Muscle layer of duodenum (tissue), 2 donors: ENCODE measurements at regions not wholly inside any gene's neighbourhood (a gene's known extent, or its start where the extent isn't known, plus 50 kb on each side); places are given as distances from the start of the nearest gene placed in this dataset.

Experiments used
- H3K27ac ChIP-seq: one replicate; pipeline ENCODE4 v1.7.0; 2013; ENCODE audit warnings: mild to moderate bottlenecking, low read length
- H3K27me3 ChIP-seq: one replicate; pipeline ENCODE4 v1.7.0; 2013; ENCODE audit warnings: low read depth, mild to moderate bottlenecking, control low read depth, low read length
- H3K36me3 ChIP-seq, 2 donors: one replicate each; pipeline ENCODE4 v1.7.0; 2013; ENCODE audit warnings: low read length in 2 of 2, control low read depth in 1 of 2, mild to moderate bottlenecking in 1 of 2; ENCODE audit not compliant: insufficient read depth in 2 of 2, control insufficient read depth in 1 of 2
- H3K4me1 ChIP-seq, 2 donors: one replicate each; pipeline ENCODE4 v1.7.0; 2013; ENCODE audit warnings: low read length in 2 of 2, mild to moderate bottlenecking in 2 of 2, control low read depth in 1 of 2, moderate library complexity in 1 of 2; ENCODE audit not compliant: insufficient read depth in 2 of 2, control insufficient read depth in 1 of 2
- H3K4me3 ChIP-seq, 2 donors: one replicate each; pipeline ENCODE4 v1.7.0; 2013; ENCODE audit warnings: low read length in 2 of 2, low read depth in 1 of 2, mild to moderate bottlenecking in 1 of 2
- H3K9me3 ChIP-seq, 2 donors: one replicate each; pipeline ENCODE4 v1.7.0; 2013; ENCODE audit warnings: low read length in 2 of 2, control low read depth in 1 of 2, mild to moderate bottlenecking in 1 of 2; ENCODE audit not compliant: control insufficient read depth in 1 of 2
- donor health status: healthy.

GRCh38 chr15:77781946-77782240 is 149.2 kb upstream of the LINGO1 start:
- no peaks in the 10 kb centered on the region for H3K27me3 ChIP-seq
- no peak overlapping the region for H3K27ac ChIP-seq
- H3K36me3 ChIP-seq: no peaks in the 10 kb centered on the region
- H3K4me3 ChIP-seq: no peak overlapping the region
- peaks cover 0 to 13% of the 10 kb centered on the region in 2 donors for H3K9me3 ChIP-seq
- no peaks in the 10 kb centered on the region for H3K4me1 ChIP-seq

GRCh38 chr15:77781151-77781945 is 148.6 kb upstream of the LINGO1 start:
- peaks cover 0 to 13% of the 10 kb centered on the region in 2 donors for H3K9me3 ChIP-seq
- H3K4me3 ChIP-seq: no peak overlapping the region
- no peaks in the 10 kb centered on the region for H3K4me1 ChIP-seq
- no peaks in the 10 kb centered on the region for H3K36me3 ChIP-seq
- H3K27me3 ChIP-seq: no peaks in the 10 kb centered on the region
- H3K27ac ChIP-seq: no peak overlapping the region

- H3K27ac ChIP-seq: no peak overlapping the region
- no peak overlapping the region for H3K4me3 ChIP-seq
- no peaks in the 10 kb centered on the region for H3K4me1 ChIP-seq
- no peaks in the 10 kb centered on the region for H3K27me3 ChIP-seq
- H3K36me3 ChIP-seq: no peaks in the 10 kb centered on the region
- H3K9me3 ChIP-seq: peaks cover 0 to 13% of the 10 kb centered on the region in 2 donors
Observed at GRCh38 chr15:77778802-77779201, 146.1 kb upstream of the LINGO1 start.

- no peak overlapping the region for H3K4me3 ChIP-seq
Observed at GRCh38 chr15:77775837-77776236, 143.1 kb upstream of the LINGO1 start.

GRCh38 chr15:77775373-77775772 is 142.7 kb upstream of the LINGO1 start:
- Histone ChIP-seq H3K27ac (no peak overlapping the region), H3K27me3 (no peaks in the 10 kb centered on the region), H3K4me1 (no peaks in the 10 kb centered on the region), H3K36me3 (no peaks in the 10 kb centered on the region), H3K9me3 (peaks cover 0 to 5% of the 10 kb centered on the region in 2 donors), H3K4me3 (no peak overlapping the region)

More at GRCh38 chr15:77775837-77776236, 143.1 kb upstream of the LINGO1 start:
- Histone ChIP-seq H3K4me1 (no peaks in the 10 kb centered on the region), H3K36me3 (no peaks in the 10 kb centered on the region), H3K9me3 (peaks cover 0 to 10% of the 10 kb centered on the region in 2 donors), H3K27me3 (no peaks in the 10 kb centered on the region), H3K27ac (no peak overlapping the region)

- Histone ChIP-seq H3K4me3 (no peak overlapping the region), H3K27me3 (no peaks in the 10 kb centered on the region), H3K4me1 (no peaks in the 10 kb centered on the region), H3K9me3 (peaks cover 0 to 4% of the 10 kb centered on the region in 2 donors), H3K27ac (no peak overlapping the region), H3K36me3 (no peaks in the 10 kb centered on the region)
Observed at GRCh38 chr15:77774350-77774749, 141.6 kb upstream of the LINGO1 start.

GRCh38 chr15:77773903-77774302 is 141.2 kb upstream of the LINGO1 start:
- Histone ChIP-seq H3K27me3 (no peaks in the 10 kb centered on the region), H3K4me3 (no peak overlapping the region), H3K9me3 (peaks cover 0 to 3% of the 10 kb centered on the region in 2 donors)

GRCh38 chr15:77772641-77773402 is 140.1 kb upstream of the LINGO1 start:
- Histone ChIP-seq H3K4me1 (no peaks in the 10 kb centered on the region), H3K27me3 (no peaks in the 10 kb centered on the region), H3K4me3 (no peak overlapping the region), H3K27ac (no peak overlapping the region), H3K36me3 (no peaks in the 10 kb centered on the region), H3K9me3 (no peaks in the 10 kb centered on the region)

More at GRCh38 chr15:77773903-77774302, 141.2 kb upstream of the LINGO1 start:
- Histone ChIP-seq H3K4me1 (no peaks in the 10 kb centered on the region), H3K27ac (no peak overlapping the region), H3K36me3 (no peaks in the 10 kb centered on the region)

GRCh38 chr15:77771616-77772015 is 138.9 kb upstream of the LINGO1 start:
- Histone ChIP-seq H3K4me3 (no peak overlapping the region), H3K27me3 (no peaks in the 10 kb centered on the region), H3K27ac (no peak overlapping the region), H3K9me3 (no peaks in the 10 kb centered on the region), H3K4me1 (no peaks in the 10 kb centered on the region), H3K36me3 (no peaks in the 10 kb centered on the region)

GRCh38 chr15:77769700-77770099 is 137.0 kb upstream of the LINGO1 start:
- Histone ChIP-seq H3K36me3 (no peaks in the 10 kb centered on the region), H3K9me3 (no peaks in the 10 kb centered on the region), H3K4me1 (no peaks in the 10 kb centered on the region), H3K4me3 (no peak overlapping the region), H3K27ac (no peak overlapping the region), H3K27me3 (peaks cover 5% of the 10 kb centered on the region)

- H3K4me3 ChIP-seq: no peak overlapping the region
- H3K9me3 ChIP-seq: no peaks in the 10 kb centered on the region
- H3K27me3 ChIP-seq: peaks cover 5% of the 10 kb centered on the region
- H3K4me1 ChIP-seq: no peaks in the 10 kb centered on the region
- no peaks in the 10 kb centered on the region for H3K36me3 ChIP-seq
- no peak overlapping the region for H3K27ac ChIP-seq
Observed at GRCh38 chr15:77768521-77769078, 135.9 kb upstream of the LINGO1 start.
